NT2/D1 (cell line): ENCODE measurements at regions not wholly inside any gene's neighbourhood (a gene's known extent, or its start where the extent isn't known, plus 50 kb on each side); places are given as distances from the start of the nearest gene placed in this dataset.

Experiments used
- SUZ12 ChIP-seq: IDR thresholded peaks from 2 replicates; pipeline ENCODE4 v1.6.1; 2011; ENCODE audit not compliant: insufficient read length, insufficient read depth; ENCODE audit errors: extremely low read depth
- YY1 ChIP-seq: IDR thresholded peaks from 2 replicates; pipeline ENCODE4 v1.6.1; 2011; ENCODE audit not compliant: insufficient read length, insufficient read depth

DNA sequence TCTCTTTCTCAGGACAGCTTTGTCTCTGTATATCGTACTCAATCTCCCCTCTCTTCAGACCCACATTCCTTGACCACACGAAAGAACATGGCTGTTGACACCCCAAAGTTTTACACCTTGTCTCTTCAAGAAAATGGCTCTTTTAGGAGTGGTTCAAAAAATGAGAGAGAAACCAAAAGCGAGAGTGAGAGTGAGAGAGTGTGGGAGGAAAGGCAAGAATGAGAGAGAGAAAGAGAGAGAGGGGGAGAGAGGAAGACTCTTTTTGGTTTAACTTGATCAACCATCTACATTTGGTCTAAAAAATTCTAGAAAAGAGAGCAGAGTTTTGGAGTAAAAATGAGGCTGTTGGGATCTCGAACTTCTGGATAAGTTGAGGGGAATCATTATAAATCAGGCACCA, 581.8 kb upstream of the WWC1 start:
- TF ChIP-seq YY1 = no peak
- TF ChIP-seq SUZ12 = no peak
